ENCODE measurements at regions not wholly inside any gene's neighbourhood (a gene's known extent, or its start where the extent isn't known, plus 50 kb on each side); places are given as distances from the start of the nearest gene placed in this dataset.
"Not testable (repeated sequence)": the region's sequence is repeated elsewhere in the genome, so short reads cannot be mapped to it uniquely, and the experiment has no call there.

DNA sequence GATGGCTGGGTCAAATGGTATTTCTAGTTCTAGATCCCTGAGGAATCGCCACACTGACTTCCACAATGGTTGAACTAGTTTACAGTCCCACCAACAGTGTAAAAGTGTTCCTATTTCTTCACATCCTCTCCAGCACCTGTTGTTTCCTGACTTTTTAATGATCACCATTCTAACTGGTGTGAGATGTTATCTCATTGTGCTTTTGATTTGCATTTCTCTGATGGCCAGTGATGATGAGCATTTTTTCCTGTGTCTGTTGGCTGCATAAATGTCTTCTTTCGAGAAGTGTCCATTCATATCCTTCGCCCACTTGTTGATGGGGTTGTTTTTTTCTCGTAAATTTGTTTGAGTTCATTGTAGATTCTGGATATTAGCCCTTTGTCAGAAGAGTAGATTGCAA lies 369.5 kb downstream of the CETN3 start:
- TF ChIP-seq, protein P1, sequence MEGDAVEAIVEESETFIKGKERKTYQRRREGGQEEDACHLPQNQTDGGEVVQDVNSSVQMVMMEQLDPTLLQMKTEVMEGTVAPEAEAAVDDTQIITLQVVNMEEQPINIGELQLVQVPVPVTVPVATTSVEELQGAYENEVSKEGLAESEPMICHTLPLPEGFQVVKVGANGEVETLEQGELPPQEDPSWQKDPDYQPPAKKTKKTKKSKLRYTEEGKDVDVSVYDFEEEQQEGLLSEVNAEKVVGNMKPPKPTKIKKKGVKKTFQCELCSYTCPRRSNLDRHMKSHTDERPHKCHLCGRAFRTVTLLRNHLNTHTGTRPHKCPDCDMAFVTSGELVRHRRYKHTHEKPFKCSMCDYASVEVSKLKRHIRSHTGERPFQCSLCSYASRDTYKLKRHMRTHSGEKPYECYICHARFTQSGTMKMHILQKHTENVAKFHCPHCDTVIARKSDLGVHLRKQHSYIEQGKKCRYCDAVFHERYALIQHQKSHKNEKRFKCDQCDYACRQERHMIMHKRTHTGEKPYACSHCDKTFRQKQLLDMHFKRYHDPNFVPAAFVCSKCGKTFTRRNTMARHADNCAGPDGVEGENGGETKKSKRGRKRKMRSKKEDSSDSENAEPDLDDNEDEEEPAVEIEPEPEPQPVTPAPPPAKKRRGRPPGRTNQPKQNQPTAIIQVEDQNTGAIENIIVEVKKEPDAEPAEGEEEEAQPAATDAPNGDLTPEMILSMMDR (IDR thresholded peaks at IDR 0.05; ENCODE audit: insufficient read depth, low read depth, low read length): not testable (repeated sequence)
- TF ChIP-seq EZH2 (IDR thresholded peaks at IDR 0.05; ENCODE audit: insufficient read depth, low read length): not testable (repeated sequence)
